ENCODE measurements at regions not wholly inside any gene's neighbourhood (a gene's known extent, or its start where the extent isn't known, plus 50 kb on each side); places are given as distances from the start of the nearest gene placed in this dataset.
A peak's percentile ranks its signal among the peaks of the same experiment; 100 is the strongest.

DNA sequence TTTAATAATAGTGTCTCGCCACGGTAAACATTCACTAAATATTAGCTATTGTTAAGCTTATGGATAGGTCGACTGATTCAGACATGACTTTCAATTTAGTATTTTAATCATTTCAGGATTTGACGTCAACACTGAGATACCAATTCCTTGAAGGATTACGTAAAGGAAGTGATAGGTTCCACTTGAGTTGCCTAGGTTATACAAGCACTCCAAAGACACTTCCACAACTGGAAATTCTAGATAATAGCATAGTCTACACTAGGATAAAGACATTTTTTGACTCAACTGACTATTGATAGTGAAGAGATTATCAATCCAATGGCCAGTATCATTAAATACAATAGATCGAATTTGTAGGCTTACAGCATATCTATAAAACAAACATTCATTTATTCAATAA is 63.9 kb upstream of the NHSL1 start:
- H3K27ac ChIP-seq = no peak overlapping the region
- TF ChIP-seq, protein P1, sequence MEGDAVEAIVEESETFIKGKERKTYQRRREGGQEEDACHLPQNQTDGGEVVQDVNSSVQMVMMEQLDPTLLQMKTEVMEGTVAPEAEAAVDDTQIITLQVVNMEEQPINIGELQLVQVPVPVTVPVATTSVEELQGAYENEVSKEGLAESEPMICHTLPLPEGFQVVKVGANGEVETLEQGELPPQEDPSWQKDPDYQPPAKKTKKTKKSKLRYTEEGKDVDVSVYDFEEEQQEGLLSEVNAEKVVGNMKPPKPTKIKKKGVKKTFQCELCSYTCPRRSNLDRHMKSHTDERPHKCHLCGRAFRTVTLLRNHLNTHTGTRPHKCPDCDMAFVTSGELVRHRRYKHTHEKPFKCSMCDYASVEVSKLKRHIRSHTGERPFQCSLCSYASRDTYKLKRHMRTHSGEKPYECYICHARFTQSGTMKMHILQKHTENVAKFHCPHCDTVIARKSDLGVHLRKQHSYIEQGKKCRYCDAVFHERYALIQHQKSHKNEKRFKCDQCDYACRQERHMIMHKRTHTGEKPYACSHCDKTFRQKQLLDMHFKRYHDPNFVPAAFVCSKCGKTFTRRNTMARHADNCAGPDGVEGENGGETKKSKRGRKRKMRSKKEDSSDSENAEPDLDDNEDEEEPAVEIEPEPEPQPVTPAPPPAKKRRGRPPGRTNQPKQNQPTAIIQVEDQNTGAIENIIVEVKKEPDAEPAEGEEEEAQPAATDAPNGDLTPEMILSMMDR (IDR thresholded peaks at IDR 0.05) = no peak
- no peak for DNase-seq (ENCODE audit: low spot score)
- H3K4me3 ChIP-seq = no peak overlapping the region

DNA sequence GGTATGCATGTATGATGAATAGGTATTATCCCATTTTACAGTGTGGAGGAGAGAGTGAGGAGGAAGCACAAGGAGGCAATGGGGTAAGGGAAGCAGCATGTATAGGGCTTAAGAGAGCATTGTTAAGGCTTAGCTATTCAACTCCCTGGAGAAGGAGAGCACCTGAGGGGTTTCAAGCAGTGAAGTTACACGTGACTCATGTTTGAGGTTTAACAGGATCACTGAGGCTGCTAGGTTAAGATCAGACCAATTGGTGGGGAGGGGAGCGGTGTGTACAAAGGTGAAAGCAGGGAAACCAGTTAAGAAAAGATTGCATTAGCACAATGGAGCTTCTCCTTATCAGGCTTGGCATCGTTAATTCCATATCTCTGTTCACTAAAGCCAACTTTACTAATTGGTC is 64.4 kb upstream of the NHSL1 start:
- TF ChIP-seq, protein P1 (IDR thresholded peaks at IDR 0.05) = no peak
- Histone ChIP-seq H3K4me3 (no peak overlapping the region), H3K27ac (no peak overlapping the region)
- no peak for DNase-seq (ENCODE audit: low spot score)

DNA sequence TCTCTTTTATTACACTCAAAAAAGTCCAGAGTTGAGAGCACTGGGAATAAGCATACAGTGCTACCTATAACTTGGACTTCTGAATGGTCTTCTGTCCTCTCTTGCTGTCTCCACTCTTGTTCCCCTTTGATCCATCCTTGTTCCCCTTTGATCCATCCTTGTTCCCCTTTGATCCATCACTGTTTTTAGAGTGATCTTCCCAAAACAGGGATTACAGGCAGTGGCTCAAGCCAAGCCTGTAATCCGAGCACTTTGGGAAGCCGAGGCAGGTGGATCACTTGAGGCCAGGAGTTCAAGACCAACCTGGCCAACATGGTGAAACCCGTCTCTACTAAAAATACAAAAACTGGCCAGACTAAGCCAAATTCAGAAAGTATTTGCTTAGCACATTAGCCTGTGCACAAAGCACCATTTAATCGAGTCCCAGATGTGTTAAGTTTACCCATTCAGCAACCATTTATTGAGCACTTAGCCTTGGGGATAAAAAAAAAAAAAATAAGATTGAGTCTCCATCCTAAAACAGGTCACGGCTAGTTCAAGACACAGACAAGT is 65.0 kb upstream of the NHSL1 start:
- H3K27ac ChIP-seq = no peak overlapping the region
- TF ChIP-seq, protein P1 (IDR thresholded peaks at IDR 0.05) = no peak
- DNase-seq (ENCODE audit: low spot score) = no peak
- no peak overlapping the region for H3K4me3 ChIP-seq

DNA sequence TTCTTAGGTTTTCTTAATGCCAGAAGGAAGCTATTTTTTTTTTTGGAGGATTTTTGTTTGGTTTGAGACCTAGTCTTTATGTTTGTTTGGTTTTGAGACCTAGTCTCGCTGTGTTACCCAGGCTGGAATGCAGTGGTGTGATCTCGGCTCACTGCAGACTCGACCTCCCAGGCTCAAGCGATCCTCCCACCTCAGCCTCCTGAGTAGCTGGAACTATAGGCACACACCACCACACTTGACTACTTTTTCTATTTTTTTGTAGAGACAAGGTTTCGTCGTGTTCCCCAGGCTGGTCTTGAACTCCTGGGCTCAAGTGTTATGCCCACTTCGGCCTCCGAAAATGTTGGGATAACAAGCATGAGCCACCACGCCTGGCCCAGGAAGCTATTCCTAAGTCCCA is 67.8 kb upstream of the NHSL1 start:
- TF ChIP-seq, protein P1 (IDR thresholded peaks at IDR 0.05) = no peak
- DNase-seq (ENCODE audit: low spot score) = no peak
- Histone ChIP-seq H3K4me3 (no peak overlapping the region), H3K27ac (no peak overlapping the region)

DNA sequence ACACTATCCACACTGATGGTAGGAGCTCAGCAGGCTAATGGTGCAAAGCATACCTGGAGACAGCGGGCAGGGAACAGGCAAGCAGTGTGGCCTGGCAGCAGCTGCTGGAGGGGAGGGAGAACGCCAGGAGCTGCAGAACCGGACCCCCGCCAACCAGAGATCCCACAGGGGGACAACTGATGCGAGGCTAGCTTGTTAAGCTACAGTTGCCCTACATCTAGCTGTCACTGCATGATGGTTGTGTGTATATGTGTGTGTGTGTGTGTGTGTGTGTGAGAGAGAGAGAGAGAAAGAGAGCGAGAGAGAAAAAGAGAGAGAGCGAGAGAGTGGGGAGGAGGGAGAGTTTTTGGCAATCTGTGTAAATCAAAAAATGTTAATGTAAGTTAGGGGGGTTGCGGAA is 69.7 kb upstream of the NHSL1 start:
- no peak for DNase-seq (ENCODE audit: low spot score)
- TF ChIP-seq, protein P1 (IDR thresholded peaks at IDR 0.05) = no peak
- H3K4me3 ChIP-seq = no peak overlapping the region
- no peak overlapping the region for H3K27ac ChIP-seq

DNA sequence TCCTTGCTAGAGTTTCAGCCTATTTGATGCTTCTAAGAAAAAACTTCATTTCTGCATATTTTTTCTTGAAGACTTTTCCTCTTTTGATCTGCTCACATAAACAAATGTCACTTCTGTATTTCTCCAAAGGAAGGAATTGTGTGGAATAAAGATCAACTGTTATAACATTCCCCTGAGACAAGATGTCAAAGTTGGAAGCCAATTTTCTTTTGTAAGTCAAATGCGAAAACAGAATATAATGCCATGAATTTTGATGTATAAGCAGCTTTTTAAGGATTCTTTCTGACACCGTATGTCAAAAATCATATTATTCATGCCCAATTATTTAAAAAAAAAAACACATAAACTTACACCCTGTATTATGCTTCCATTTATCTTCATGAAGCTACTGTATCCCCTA is 70.3 kb upstream of the NHSL1 start:
- TF ChIP-seq, protein P1 (IDR thresholded peaks at IDR 0.05) = no peak
- DNase-seq (ENCODE audit: low spot score) = no peak
- Histone ChIP-seq H3K27ac (no peak overlapping the region), H3K4me3 (no peak overlapping the region)

- no peak for DNase-seq (ENCODE audit: low spot score)
- Histone ChIP-seq H3K4me3 (peak overlapping the region; percentile 49), H3K27ac (no peak overlapping the region)
- TF ChIP-seq, protein P1 (IDR thresholded peaks at IDR 0.05) = no peak
Observed at GRCh38 chr6:138569970-138570724, 70.9 kb upstream of the NHSL1 start.
